WI38 (cell line): ENCODE measurements at regions not wholly inside any gene's neighbourhood (a gene's known extent, or its start where the extent isn't known, plus 50 kb on each side); places are given as distances from the start of the nearest gene placed in this dataset.

Experiments used
- H3K4me3 ChIP-seq: 2 replicates; pipeline ENCODE4 v1.5.1; 2011; ENCODE audit warnings: low read depth, mild to moderate bottlenecking, control low read depth, low read length
- TF ChIP-seq, protein P1 (sequence below): IDR thresholded peaks from 2 replicates; pipeline ENCODE4 v1.5.1; 2012; ENCODE audit warnings: low read depth, mild to moderate bottlenecking, control low read depth, low read length

DNA sequence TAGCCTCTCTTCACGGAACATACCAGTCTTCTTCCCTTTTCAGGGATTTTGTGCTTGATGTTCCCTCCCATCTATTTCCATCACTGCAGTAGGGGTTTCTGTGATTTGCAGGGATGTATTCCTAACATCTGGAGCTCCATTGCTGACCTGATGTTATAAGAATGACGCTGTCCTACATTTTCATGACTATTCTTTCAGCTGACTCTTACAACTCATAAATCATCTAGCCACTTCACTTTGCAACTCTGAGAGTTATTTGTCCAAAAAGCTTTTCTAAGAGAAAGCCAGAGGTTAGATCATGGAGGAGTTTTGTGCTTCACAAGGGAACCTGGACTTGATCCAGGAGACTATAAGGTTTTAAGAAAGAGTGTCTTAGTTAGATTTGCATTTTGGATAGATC is 116.6 kb upstream of the FAR2 start:
- no peak overlapping the region for H3K4me3 ChIP-seq
- TF ChIP-seq, protein P1, sequence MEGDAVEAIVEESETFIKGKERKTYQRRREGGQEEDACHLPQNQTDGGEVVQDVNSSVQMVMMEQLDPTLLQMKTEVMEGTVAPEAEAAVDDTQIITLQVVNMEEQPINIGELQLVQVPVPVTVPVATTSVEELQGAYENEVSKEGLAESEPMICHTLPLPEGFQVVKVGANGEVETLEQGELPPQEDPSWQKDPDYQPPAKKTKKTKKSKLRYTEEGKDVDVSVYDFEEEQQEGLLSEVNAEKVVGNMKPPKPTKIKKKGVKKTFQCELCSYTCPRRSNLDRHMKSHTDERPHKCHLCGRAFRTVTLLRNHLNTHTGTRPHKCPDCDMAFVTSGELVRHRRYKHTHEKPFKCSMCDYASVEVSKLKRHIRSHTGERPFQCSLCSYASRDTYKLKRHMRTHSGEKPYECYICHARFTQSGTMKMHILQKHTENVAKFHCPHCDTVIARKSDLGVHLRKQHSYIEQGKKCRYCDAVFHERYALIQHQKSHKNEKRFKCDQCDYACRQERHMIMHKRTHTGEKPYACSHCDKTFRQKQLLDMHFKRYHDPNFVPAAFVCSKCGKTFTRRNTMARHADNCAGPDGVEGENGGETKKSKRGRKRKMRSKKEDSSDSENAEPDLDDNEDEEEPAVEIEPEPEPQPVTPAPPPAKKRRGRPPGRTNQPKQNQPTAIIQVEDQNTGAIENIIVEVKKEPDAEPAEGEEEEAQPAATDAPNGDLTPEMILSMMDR, result no peak

DNA sequence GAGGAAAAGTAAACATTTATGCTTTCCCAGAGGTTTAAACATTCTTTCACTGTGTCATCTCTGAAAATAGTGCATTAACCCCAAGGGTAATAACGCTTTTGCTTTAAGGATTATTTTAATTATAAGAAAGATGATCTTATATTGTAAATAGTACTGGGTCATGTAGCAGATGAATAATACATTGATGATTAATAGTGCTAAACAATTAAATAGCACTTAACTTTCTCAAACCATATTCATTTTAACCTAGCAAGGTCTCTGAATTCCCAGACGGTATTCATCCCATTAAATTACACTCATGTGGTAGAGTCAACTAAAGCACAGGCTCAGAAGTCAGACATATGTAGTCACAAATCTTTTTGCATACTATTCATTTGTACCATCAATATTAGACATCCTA is 115.6 kb upstream of the FAR2 start:
- no peak overlapping the region for H3K4me3 ChIP-seq
- TF ChIP-seq, protein P1, result no peak

- H3K4me3 ChIP-seq, result no peak overlapping the region
- TF ChIP-seq, protein P1, result no peak
Measured at GRCh38 chr12:29035112-29035511, 114.0 kb upstream of the FAR2 start.

DNA sequence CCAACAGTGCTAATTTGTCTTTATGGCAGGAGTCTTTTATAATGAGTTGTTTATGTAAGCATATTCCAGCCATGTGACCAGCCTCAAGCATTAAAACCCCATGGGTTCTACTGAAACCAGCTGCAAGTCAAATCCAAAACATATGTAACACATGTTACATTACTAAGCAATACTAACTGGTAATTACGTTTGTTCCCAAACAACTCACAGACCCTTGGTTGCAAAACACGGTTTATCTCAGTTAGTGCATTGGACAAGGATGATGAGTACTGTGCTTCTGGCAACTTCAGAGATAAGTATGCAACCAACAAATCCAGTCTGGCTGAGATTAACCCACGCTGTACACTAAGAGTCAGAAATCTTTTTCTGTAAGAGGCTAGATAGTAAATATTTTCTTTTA is 110.1 kb upstream of the FAR2 start:
- no peak overlapping the region for H3K4me3 ChIP-seq
- TF ChIP-seq, protein P1, result no peak

GRCh38 chr12:29041621-29042020 is 107.5 kb upstream of the FAR2 start:
- TF ChIP-seq, protein P1, result no peak
- H3K4me3 ChIP-seq, result no peak overlapping the region

DNA sequence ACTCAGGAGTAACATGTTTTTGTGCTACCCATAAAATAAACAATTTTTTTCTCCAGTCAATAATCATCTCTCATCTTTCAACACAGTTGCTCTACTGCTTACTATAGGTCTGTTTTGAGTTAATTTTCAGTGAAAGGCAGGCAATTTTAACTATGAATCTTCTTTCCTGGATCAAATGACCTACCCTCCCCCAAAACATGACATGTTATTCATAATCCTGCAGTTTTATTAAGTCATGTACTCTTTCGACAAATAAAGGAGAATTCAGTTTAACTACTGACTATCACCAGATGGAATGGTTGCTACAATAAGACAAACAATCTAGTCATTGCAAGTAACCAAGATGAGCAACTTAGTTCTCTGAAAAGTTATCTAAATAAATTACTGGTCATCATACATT is 106.0 kb upstream of the FAR2 start:
- TF ChIP-seq, protein P1, result no peak
- no peak overlapping the region for H3K4me3 ChIP-seq

DNA sequence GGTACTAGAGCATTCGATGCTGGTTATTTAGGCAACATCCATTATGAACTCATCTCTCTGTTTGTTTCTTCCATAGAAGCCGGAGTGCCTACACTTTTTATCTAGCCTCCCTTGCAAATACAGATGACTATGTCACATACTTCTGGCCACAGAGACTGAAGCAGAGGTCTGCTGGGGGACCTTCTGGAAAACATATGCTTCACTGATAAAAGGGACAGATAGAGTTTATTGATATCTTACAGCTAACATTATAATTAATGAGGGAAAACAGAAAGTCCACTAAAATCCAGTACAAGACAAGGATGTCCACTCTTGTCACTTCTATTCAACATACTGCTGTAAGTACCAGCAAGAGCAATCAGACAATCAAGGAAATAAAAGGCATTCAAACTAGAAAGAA is 104.3 kb upstream of the FAR2 start:
- TF ChIP-seq, protein P1, result no peak
- no peak overlapping the region for H3K4me3 ChIP-seq
